Right atrium auricular region (tissue), 2 donors: ENCODE measurements at regions not wholly inside any gene's neighbourhood (a gene's known extent, or its start where the extent isn't known, plus 50 kb on each side); places are given as distances from the start of the nearest gene placed in this dataset.

Experiments used
- DNase-seq: peaks from one replicate; pipeline ENCODE4 v3.0.0-alpha.2; 2019; ENCODE audit warnings: low spot score
- H3K27ac ChIP-seq, 2 donors: fragments of 200-600 bp; sonication (generic); 1 replicate in 1 of 2; 2 replicates in 1 of 2; pipeline ENCODE4 v1.5.1; 2016 to 2019
- H3K27me3 ChIP-seq, 2 donors: fragments of 200-600 bp; sonication (generic); one replicate each; pipeline versions ENCODE4 v1.5.1 to v1.6.0; 2017 to 2019
- H3K36me3 ChIP-seq: fragments of 200-600 bp; sonication (generic); one replicate; pipeline ENCODE4 v1.5.1; 2016
- H3K4me1 ChIP-seq, 2 donors: fragments of 200-600 bp; sonication (generic); one replicate each; pipeline versions ENCODE4 v1.5.1 to v1.6.0; 2017 to 2019
- H3K4me3 ChIP-seq, 2 donors: fragments of 200-600 bp; sonication (generic); 1 replicate in 1 of 2; 2 replicates in 1 of 2; pipeline ENCODE4 v1.5.1; 2017 to 2019; ENCODE audit warnings: mild to moderate bottlenecking in 1 of 2, moderate library complexity in 1 of 2
- H3K9me3 ChIP-seq, 2 donors: fragments of 200-600 bp; sonication (generic); one replicate each; pipeline ENCODE4 v1.5.1; 2019
- TF ChIP-seq, protein P1 (sequence below), 2 donors: fragments of 200-600 bp; sonication (generic); IDR thresholded peaks; one replicate each; pipeline ENCODE4 v1.5.1; 2019; ENCODE audit warnings: antibody characterized with exemption in 2 of 2

DNA sequence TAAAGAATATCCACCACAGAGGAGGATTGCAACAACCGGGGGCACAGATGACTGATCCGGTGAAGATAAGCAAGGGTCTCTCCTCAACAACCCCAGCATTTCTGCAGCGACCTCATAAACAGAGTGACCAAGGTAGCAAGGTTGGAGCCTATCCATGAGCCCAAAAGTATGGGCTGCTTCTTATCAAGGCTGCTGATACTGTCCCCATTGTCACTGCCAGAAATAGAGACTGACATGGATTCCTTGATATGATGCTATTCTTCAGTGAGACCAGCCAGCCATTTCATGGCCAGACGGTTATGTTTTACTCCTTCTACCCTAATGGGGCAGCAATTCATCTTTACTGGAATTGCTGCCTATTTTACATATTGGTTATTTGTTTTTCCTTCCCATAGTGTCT is 61.9 kb upstream of the ARHGAP5 start:
- TF ChIP-seq, protein P1, sequence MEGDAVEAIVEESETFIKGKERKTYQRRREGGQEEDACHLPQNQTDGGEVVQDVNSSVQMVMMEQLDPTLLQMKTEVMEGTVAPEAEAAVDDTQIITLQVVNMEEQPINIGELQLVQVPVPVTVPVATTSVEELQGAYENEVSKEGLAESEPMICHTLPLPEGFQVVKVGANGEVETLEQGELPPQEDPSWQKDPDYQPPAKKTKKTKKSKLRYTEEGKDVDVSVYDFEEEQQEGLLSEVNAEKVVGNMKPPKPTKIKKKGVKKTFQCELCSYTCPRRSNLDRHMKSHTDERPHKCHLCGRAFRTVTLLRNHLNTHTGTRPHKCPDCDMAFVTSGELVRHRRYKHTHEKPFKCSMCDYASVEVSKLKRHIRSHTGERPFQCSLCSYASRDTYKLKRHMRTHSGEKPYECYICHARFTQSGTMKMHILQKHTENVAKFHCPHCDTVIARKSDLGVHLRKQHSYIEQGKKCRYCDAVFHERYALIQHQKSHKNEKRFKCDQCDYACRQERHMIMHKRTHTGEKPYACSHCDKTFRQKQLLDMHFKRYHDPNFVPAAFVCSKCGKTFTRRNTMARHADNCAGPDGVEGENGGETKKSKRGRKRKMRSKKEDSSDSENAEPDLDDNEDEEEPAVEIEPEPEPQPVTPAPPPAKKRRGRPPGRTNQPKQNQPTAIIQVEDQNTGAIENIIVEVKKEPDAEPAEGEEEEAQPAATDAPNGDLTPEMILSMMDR (IDR thresholded peaks at IDR 0.05), result no peak
- H3K27ac ChIP-seq, result peak overlapping the region in 1 of 2 donors; percentile 50
- no peaks in the 10 kb centered on the region for H3K27me3 ChIP-seq
- H3K4me1 ChIP-seq, result peaks cover 0 to 38% of the 10 kb centered on the region in 2 donors
- no peaks in the 10 kb centered on the region for H3K9me3 ChIP-seq
- H3K4me3 ChIP-seq, result no peak overlapping the region
- no peak for DNase-seq
- H3K36me3 ChIP-seq, result no peaks in the 10 kb centered on the region

DNA sequence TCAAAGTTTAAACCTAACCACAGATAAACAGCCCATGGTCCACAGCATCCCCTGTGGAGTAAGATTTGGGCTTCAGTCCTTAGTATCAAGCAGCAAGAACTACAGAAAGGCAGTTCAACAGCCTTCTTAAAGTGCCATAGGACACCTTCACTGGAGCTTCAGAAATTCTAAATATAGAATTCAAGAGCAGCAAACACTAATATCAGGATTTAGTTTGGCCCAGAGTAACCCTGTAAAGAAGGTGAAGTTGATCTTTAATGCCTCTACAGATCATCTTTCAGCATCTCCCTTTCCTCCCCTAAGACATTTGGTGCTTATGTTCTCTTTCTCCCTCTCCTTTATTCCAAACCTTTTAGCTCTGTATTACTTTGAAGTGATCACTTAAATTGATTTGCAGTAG is 59.5 kb upstream of the ARHGAP5 start:
- Histone ChIP-seq H3K4me3 (no peak overlapping the region), H3K27ac (peak overlapping the region in 1 of 2 donors; percentile 50), H3K9me3 (no peaks in the 10 kb centered on the region), H3K4me1 (peaks cover 0 to 33% of the 10 kb centered on the region in 2 donors), H3K36me3 (no peaks in the 10 kb centered on the region), H3K27me3 (no peaks in the 10 kb centered on the region)
- TF ChIP-seq, protein P1 (IDR thresholded peaks at IDR 0.05), result no peak
- DNase-seq, result no peak

DNA sequence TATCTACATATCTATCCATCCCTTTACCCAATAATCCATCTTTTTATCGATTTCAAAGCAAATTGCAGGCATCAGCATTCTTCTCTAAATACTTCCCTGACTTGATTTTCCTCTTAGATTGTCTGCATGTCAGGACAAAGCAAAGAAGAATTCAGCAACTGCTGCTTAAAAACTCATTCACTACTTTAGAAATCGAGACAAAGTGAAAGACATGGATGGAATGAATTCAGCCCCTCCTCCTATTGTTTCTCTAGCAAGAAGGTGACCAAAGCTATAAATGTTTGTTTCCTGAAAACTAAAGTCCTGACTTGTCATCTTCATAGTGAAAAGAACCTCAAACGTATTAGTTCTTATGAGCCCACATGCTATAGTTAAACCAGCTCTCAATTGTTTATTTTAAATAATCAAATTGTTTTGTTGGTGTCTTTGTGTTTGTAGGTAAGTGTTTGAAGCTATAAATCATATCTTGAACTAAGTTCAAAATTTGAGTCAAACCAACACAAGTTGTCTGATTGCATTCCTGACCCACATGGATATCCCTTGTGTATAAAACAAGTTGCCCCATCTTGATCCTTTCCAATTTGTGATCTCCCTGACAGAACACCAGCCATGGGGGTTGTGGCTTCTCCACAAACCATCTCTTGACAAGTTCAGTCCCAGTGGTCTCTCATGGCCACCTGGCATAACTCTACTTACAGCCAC is 58.6 kb upstream of the ARHGAP5 start:
- H3K27ac ChIP-seq, result peak overlapping the region; percentile 17 to 50
- peaks cover 0 to 42% of the 10 kb centered on the region in 2 donors for H3K4me1 ChIP-seq
- no peaks in the 10 kb centered on the region for H3K9me3 ChIP-seq
- TF ChIP-seq, protein P1 (IDR thresholded peaks at IDR 0.05), result no peak
- H3K36me3 ChIP-seq, result no peaks in the 10 kb centered on the region
- no peak overlapping the region for H3K4me3 ChIP-seq
- DNase-seq, result no peak
- no peaks in the 10 kb centered on the region for H3K27me3 ChIP-seq

DNA sequence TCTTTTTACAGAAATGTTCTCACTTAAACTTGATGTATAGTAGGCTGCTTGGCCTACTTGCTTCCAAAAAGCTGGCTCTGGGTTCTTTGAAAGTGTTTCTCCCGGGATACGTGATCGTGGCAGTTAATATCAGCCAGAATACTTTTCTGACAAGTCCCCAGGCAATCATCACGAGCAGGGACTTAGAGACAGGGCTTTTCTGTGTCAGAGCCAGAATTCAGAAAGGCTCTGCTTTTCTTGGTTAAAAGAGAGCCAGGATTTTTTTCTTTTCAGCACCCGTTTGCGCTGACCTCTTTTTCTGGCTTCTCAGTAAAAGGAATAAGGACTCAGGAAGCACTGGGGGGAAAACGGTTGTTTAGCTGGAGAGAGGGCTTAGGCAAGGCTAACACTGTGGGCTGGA is 57.8 kb upstream of the ARHGAP5 start:
- no peaks in the 10 kb centered on the region for H3K36me3 ChIP-seq
- H3K4me3 ChIP-seq, result no peak overlapping the region
- TF ChIP-seq, protein P1 (IDR thresholded peaks at IDR 0.05), result no peak
- DNase-seq, result no peak
- peaks cover 0 to 38% of the 10 kb centered on the region in 2 donors for H3K4me1 ChIP-seq
- no peaks in the 10 kb centered on the region for H3K27me3 ChIP-seq
- peak overlapping the region; percentile 17 to 50 for H3K27ac ChIP-seq
- no peaks in the 10 kb centered on the region for H3K9me3 ChIP-seq

DNA sequence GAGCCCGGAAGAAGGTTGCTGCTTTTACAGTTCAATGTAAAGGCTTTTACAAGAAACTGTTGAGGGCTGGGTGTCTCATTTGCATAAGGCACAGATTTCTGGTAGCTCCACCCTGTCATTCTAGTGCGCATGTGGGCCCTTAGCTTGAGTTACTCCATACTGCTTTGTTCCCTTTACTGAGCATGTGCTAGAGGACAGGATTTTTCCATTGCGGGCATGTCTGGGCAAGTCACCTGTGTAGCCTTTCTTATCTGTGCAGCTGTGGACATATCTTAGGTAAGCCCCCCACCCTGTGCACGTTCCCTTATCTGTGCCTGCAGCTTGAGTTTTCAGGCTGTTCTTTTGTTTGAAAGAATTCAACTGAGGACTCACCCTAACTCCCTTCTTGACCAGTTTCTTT is 56.2 kb upstream of the ARHGAP5 start:
- TF ChIP-seq, protein P1 (IDR thresholded peaks at IDR 0.05), result no peak
- Histone ChIP-seq H3K27me3 (no peaks in the 10 kb centered on the region), H3K27ac (no peak overlapping the region), H3K36me3 (no peaks in the 10 kb centered on the region), H3K4me3 (no peak overlapping the region), H3K4me1 (peaks cover 0 to 28% of the 10 kb centered on the region in 2 donors), H3K9me3 (no peaks in the 10 kb centered on the region)
- no peak for DNase-seq

DNA sequence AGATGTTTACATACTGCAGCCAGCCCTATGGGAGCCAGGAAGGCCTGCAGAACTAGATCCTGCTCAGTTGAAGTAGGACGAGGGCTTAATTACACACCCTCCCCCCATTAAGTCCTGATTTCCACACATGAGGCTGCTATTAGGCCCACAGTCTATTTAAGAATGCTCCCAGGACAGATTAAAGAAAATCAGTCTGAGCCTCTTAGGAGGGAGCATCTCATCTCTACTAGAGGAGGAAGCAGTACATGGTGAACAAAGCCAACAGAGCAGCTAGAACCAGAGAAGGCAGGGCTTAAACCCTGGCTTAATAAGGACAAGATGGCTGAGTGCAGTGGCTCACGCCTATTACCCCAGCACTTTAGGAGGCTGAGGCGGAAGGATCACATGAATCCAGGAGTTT is 55.8 kb upstream of the ARHGAP5 start:
- DNase-seq, result no peak
- TF ChIP-seq, protein P1 (IDR thresholded peaks at IDR 0.05), result no peak
- H3K4me3 ChIP-seq, result no peak overlapping the region
- no peaks in the 10 kb centered on the region for H3K36me3 ChIP-seq
- peaks cover 0 to 25% of the 10 kb centered on the region in 2 donors for H3K4me1 ChIP-seq
- no peaks in the 10 kb centered on the region for H3K9me3 ChIP-seq
- no peak overlapping the region for H3K27ac ChIP-seq
- H3K27me3 ChIP-seq, result no peaks in the 10 kb centered on the region
